Heart left ventricle (tissue), 16 donors: ENCODE measurements at regions not wholly inside any gene's neighbourhood (a gene's known extent, or its start where the extent isn't known, plus 50 kb on each side); places are given as distances from the start of the nearest gene placed in this dataset.

Source experiments
- ATAC-seq, 4 donors: fragments of 200-7000 bp; cut with Tn5 transposase; one replicate each; pipeline ENCODE4 v1.9.1; 2020 to 2022; ENCODE audit warnings: moderate library complexity in 4 of 4, mild to moderate bottlenecking in 3 of 4, moderate number of reproducible peaks in 1 of 4
- DNase-seq, 5 donors: peaks; one replicate each; pipeline ENCODE4 v3.0.0-alpha.2; 2020
- H3K27ac ChIP-seq, 12 donors: fragments of 200-600 bp; sonication (generic) in 4 of 12; one replicate each; pipeline versions ENCODE4 v1.5.0 to v1.8.0; 2016 to 2022; ENCODE audit warnings: mild to moderate bottlenecking in 2 of 12
- H3K27me3 ChIP-seq, 9 donors: fragments of 200-600 bp; sonication (generic) in 2 of 9; one replicate each; pipeline versions ENCODE4 v1.5.1 to v1.8.0; 2016 to 2022; ENCODE audit warnings: mild to moderate bottlenecking in 3 of 9
- H3K36me3 ChIP-seq, 9 donors: fragments of 200-600 bp; sonication (generic) in 2 of 9; one replicate each; pipeline versions ENCODE4 v1.5.0 to v1.8.0; 2018 to 2022; ENCODE audit warnings: mild to moderate bottlenecking in 2 of 9
- H3K4me1 ChIP-seq, 12 donors: fragments of 200-600 bp; sonication (generic) in 4 of 12; one replicate each; pipeline versions ENCODE4 v1.5.0 to v1.8.0; 2016 to 2022; ENCODE audit warnings: mild to moderate bottlenecking in 3 of 12
- H3K4me3 ChIP-seq, 12 donors: fragments of 200-600 bp; sonication (generic) in 4 of 12; one replicate each; pipeline versions ENCODE4 v1.5.0 to v1.8.0; 2017 to 2022; ENCODE audit warnings: mild to moderate bottlenecking in 9 of 12, moderate library complexity in 4 of 12
- H3K9me3 ChIP-seq, 12 donors: fragments of 200-600 bp; sonication (generic) in 4 of 12; one replicate each; pipeline versions ENCODE4 v1.5.0 to v1.8.0; 2016 to 2022; ENCODE audit warnings: mild to moderate bottlenecking in 1 of 12
- CTCF ChIP-seq, 12 donors: fragments of 200-600 bp; sonication (generic) in 4 of 12; IDR thresholded peaks; one replicate each; pipeline versions ENCODE4 v1.5.0 to v1.8.0; 2018 to 2022; ENCODE audit warnings: antibody characterized with exemption in 12 of 12, mild to moderate bottlenecking in 5 of 12
- POLR2A ChIP-seq, 2 donors: fragments of 450-650 bp; IDR thresholded peaks; one replicate each; pipeline ENCODE4 v1.6.1; 2017; ENCODE audit warnings: antibody characterized with exemption in 2 of 2, mild to moderate bottlenecking in 2 of 2, moderate library complexity in 2 of 2
- WGBS, 4 donors: extraction: QIAGEN DNeasy Blood & Tissue Kit in 2 of 4; methylation state at CpG; one replicate each; pipeline versions ENCODE4 v1.1.5 to v1.1.7; 2013 to 2018; 5-methylcytosine and 5-hydroxymethylcytosine counted together
- intact Hi-C, 10 donors: fragments of 100-400 bp; cut with DNase I; formaldehyde crosslinking; loops; one replicate each; pipeline versions ENCODE4 v1.11.1 to v1.14.2; 2022
- donor health status: ischemic (EF 13 %, LVEDD 7.1; RV severe dilation, severe dysfunction).
- donor health status: healthy with polysubstance abuse.
- donor health status: DM: no; HTN: yes; CAD: no.
- donor health status: DM: no; HTN: no; CAD: no.
- donor health status: ischemic (EF 25% LVEDD 6.9; RV normal size, moderate dysfunction).
- donor health status: ischemic (EF 25% LVEDD 5.7; RV mildly dilated, moderate dysfunction).
- donor health status: healthy.
- donor health status: DM: yes; HTN: yes; CAD: no.
- donor health status: ischemic (EF 35%, LVEDD 5.7; RV mildly dilated, moderate dysfunction).
- donor health status: nonischemic (EF 11% LVEDD 7.7; RV severe dilation, severe dysfunction).
- donor health status: DM: yes; HTN: yes; CAD: no.
- donor health status: PGD.
- donor health status: ischemic (EF 29% LVEDD 5.4; RV normal size, mild dysfunction).
- donor health status: nonischemic (EF 23%, LVEDD 6.1; RV moderate dilation, normal function).

GRCh38 chr20:21570285-21570992 lies 56.6 kb upstream of the NKX2-2 start:
- intact Hi-C loops = loop anchor here in 8 of 10 donors (5.0 to 10.0 kb wide), 4 partner anchors 333 to 733 kb away; no protein-coding TSS in a partner anchor

GRCh38 chr20:21569586-21569985 lies 55.7 kb upstream of the NKX2-2 start:
- ATAC-seq (no peak), DNase-seq (no peak)
- Histone ChIP-seq H3K36me3 (no peaks in the 10 kb centered on the region), H3K27ac (no peak overlapping the region), H3K9me3 (peaks cover 0 to 3% (median 0%) of the 10 kb centered on the region in 12 donors), H3K4me1 (no peaks in the 10 kb centered on the region), H3K4me3 (no peak overlapping the region), H3K27me3 (peaks cover 0 to 41% (median 17%) of the 10 kb centered on the region in 9 donors)
- WGBS, 4 donors = 72 to 84% (median 78%) methylated on average over 3 of the region's 3 CpGs
- TF ChIP-seq CTCF (IDR thresholded peaks at IDR 0.05) (no peak), POLR2A (IDR thresholded peaks at IDR 0.05) (no peak)
- intact Hi-C loops = loop anchor here in 1 of 10 donors (5.0 kb wide), 1 partner anchor 332 kb away; no protein-coding TSS in a partner anchor

More at GRCh38 chr20:21570285-21570992, 56.6 kb upstream of the NKX2-2 start:
- Histone ChIP-seq H3K27me3 (peaks cover 0 to 41% (median 17%) of the 10 kb centered on the region in 9 donors), H3K9me3 (peaks cover 0 to 3% (median 0%) of the 10 kb centered on the region in 12 donors), H3K27ac (no peak overlapping the region), H3K4me3 (no peak overlapping the region), H3K4me1 (no peaks in the 10 kb centered on the region), H3K36me3 (no peaks in the 10 kb centered on the region)
- 50 to 58% (median 57%) methylated on average over 7 of the region's 7 CpGs for WGBS, 4 donors
- ATAC-seq = no peak
- DNase-seq = no peak
- TF ChIP-seq POLR2A (IDR thresholded peaks at IDR 0.05) (no peak), CTCF (IDR thresholded peaks at IDR 0.05) (no peak)

GRCh38 chr20:21564127-21564773 lies 50.4 kb upstream of the NKX2-2 start:
- intact Hi-C loops = no loop called here
- WGBS, 4 donors = 75 to 82% (median 78%) methylated on average over 15 of the region's 15 CpGs
- H3K4me3 ChIP-seq = no peak overlapping the region
- H3K4me1 ChIP-seq = no peaks in the 10 kb centered on the region
- H3K36me3 ChIP-seq = no peaks in the 10 kb centered on the region
- DNase-seq (no peak), ATAC-seq (no peak)
- peaks cover 0 to 6% (median 0%) of the 10 kb centered on the region in 12 donors for H3K9me3 ChIP-seq
- no peak for TF ChIP-seq CTCF (IDR thresholded peaks at IDR 0.05)
- H3K27ac ChIP-seq = no peak overlapping the region
- peaks cover 0 to 46% (median 9%) of the 10 kb centered on the region in 9 donors for H3K27me3 ChIP-seq
